Gastrocnemius medialis (tissue), 4 donors: ENCODE measurements at regions not wholly inside any gene's neighbourhood (a gene's known extent, or its start where the extent isn't known, plus 50 kb on each side); places are given as distances from the start of the nearest gene placed in this dataset.

Source experiments
- ATAC-seq, 2 donors: fragments of 150-250 bp; one replicate each; pipeline ENCODE4 v1.9.1; 2016
- DNase-seq, 2 donors: peaks; one replicate each; pipeline ENCODE4 v3.0.0-alpha.2; 2019
- H3K27ac ChIP-seq, 4 donors: fragments of 200-600 bp; sonication (generic); 1 replicate in 1 of 4; 2 replicates in 3 of 4; pipeline ENCODE4 v1.5.1; 2016 to 2018; ENCODE audit warnings: mild to moderate bottlenecking in 2 of 4, moderate library complexity in 1 of 4
- H3K27me3 ChIP-seq, 3 donors: fragments of 200-600 bp; sonication (generic) in 2 of 3; 1 replicate in 1 of 3; 2 replicates in 2 of 3; pipeline versions ENCODE4 v1.5.1 to v1.6.0; 2016 to 2019; ENCODE audit warnings: mild to moderate bottlenecking in 1 of 3, moderate library complexity in 1 of 3
- H3K36me3 ChIP-seq, 2 donors: fragments of 200-600 bp; sonication (generic) in 1 of 2; one replicate each; pipeline ENCODE4 v1.5.1; 2017 to 2018
- H3K4me1 ChIP-seq, 2 donors: fragments of 200-600 bp; sonication (generic) in 1 of 2; one replicate each; pipeline ENCODE4 v1.5.1; 2016 to 2017; ENCODE audit warnings: mild to moderate bottlenecking in 2 of 2
- H3K4me3 ChIP-seq, 4 donors: fragments of 200-600 bp; sonication (generic) in 3 of 4; 1 replicate in 1 of 4; 2 replicates in 3 of 4; pipeline ENCODE4 v1.5.1; 2016 to 2019; ENCODE audit warnings: mild to moderate bottlenecking in 2 of 4
- H3K9me3 ChIP-seq, 3 donors: fragments of 200-600 bp; sonication (generic) in 2 of 3; 1 replicate in 1 of 3; 2 replicates in 2 of 3; pipeline ENCODE4 v1.5.1; 2016 to 2019
- POLR2A ChIP-seq, 2 donors: fragments of 450-650 bp; IDR thresholded peaks; one replicate each; pipeline ENCODE4 v1.6.1; 2017; ENCODE audit warnings: antibody characterized with exemption in 2 of 2, mild to moderate bottlenecking in 2 of 2, moderate library complexity in 2 of 2
- in situ Hi-C, 4 donors: fragments of 200-750 bp; cut with MboI; loops; one replicate each; pipeline versions ENCODE4 v1.15.0 to v1.8.0; 2017; ENCODE audit warnings: low sequenced_read_pairs in 4 of 4
- intact Hi-C: fragments of 100-400 bp; cut with DNase I; formaldehyde crosslinking; loops from one replicate; pipeline ENCODE4 v1.15.1; 2023; ENCODE audit warnings: low total_unique reads
- TF ChIP-seq, protein P1 (sequence below), 5 experiments: fragments of 450-650 bp in 3 of 5; fragments of 200-600 bp in 2 of 5; sonication (generic) in 2 of 5; IDR thresholded peaks in 4 of 5; conservative IDR thresholded peaks in 1 of 5; 1 replicate in 4 of 5; 2 replicates in 1 of 5; pipeline ENCODE4 v1.5.1; 2016 to 2019; ENCODE audit warnings: antibody characterized with exemption in 5 of 5, mild to moderate bottlenecking in 3 of 5, moderate library complexity in 3 of 5

GRCh38 chr9:13444245-13445102 lies 165.0 kb upstream of the MPDZ start:
- H3K4me1 ChIP-seq: peaks cover 39 to 48% of the 10 kb centered on the region in 2 donors
- H3K36me3 ChIP-seq: no peaks in the 10 kb centered on the region
- intact Hi-C loops (loop anchor here (5.0 kb wide), 2 partner anchors 243 to 908 kb away; no protein-coding TSS in a partner anchor), in situ Hi-C loops (loop anchor here in 3 of 4 donors (10.0 to 25.0 kb wide), 3 partner anchors 240 to 643 kb away; no protein-coding TSS in a partner anchor)
- no peak for TF ChIP-seq POLR2A (IDR thresholded peaks at IDR 0.05)
- TF ChIP-seq, protein P1, sequence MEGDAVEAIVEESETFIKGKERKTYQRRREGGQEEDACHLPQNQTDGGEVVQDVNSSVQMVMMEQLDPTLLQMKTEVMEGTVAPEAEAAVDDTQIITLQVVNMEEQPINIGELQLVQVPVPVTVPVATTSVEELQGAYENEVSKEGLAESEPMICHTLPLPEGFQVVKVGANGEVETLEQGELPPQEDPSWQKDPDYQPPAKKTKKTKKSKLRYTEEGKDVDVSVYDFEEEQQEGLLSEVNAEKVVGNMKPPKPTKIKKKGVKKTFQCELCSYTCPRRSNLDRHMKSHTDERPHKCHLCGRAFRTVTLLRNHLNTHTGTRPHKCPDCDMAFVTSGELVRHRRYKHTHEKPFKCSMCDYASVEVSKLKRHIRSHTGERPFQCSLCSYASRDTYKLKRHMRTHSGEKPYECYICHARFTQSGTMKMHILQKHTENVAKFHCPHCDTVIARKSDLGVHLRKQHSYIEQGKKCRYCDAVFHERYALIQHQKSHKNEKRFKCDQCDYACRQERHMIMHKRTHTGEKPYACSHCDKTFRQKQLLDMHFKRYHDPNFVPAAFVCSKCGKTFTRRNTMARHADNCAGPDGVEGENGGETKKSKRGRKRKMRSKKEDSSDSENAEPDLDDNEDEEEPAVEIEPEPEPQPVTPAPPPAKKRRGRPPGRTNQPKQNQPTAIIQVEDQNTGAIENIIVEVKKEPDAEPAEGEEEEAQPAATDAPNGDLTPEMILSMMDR (IDR thresholded peaks at IDR 0.05 in 4 of 5, conservative IDR thresholded peaks at IDR 0.05 in 1 of 5): no peak
- H3K4me3 ChIP-seq: peak overlapping the region; percentile 47 to 54 (median 48)
- H3K27me3 ChIP-seq: no peaks in the 10 kb centered on the region
- H3K27ac ChIP-seq: peak overlapping the region; percentile 50 to 67 (median 62)
- DNase-seq: no peak
- ATAC-seq: peak in 1 of 2 donors; percentile 37
- no peaks in the 10 kb centered on the region for H3K9me3 ChIP-seq

DNA sequence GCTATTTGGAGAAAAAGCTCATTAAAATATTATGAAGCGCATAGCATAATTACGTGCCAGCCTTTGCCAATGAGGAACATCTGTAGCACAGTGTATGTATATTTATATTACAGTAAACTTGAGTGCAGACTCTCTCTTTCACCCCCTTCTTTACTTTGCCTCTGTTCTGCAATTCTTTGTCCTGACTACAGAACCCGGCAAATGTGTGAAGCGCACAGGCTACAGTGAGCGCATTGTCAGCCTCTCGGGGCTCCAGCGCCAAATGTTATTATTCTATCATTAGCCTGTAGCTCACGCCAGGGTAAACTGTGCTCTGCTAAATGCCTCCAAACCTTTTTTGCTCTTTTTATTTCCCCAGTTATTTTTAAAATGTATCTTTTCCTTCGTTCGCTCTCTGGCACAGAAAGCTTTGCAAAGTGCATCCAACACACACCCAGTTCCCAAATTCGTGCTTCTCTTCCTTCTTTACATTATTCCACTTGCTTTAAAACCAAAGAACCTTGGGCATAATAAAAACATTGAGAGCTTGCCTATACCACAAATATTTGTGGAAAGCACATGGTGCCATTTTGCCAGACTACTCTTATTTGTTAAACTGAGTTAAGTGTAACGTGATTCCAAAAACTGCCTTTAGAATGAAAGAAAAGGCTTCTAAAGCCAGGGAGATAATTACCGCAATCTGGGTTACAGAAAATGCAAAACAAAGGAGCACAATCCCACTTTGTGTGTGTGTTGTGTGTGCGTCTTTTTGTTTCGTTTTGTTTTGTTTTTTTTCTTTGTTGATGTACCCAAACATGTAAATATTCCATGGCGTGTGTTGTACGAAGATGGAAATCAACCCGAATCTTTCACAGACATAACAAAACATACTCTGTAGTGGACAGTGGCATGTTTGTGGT lies 164.1 kb upstream of the MPDZ start:
- in situ Hi-C loops: loop anchor here in 3 of 4 donors (10.0 to 25.0 kb wide), 3 partner anchors 241 to 644 kb away; no protein-coding TSS in a partner anchor
- Histone ChIP-seq H3K36me3 (no peaks in the 10 kb centered on the region), H3K4me1 (peaks cover 39 to 48% of the 10 kb centered on the region in 2 donors), H3K27ac (peak overlapping the region; percentile 50 to 67 (median 62)), H3K9me3 (no peaks in the 10 kb centered on the region), H3K27me3 (no peaks in the 10 kb centered on the region), H3K4me3 (peak overlapping the region; percentile 47 to 54 (median 48))
- intact Hi-C loops: no loop called here
- ATAC-seq (peak; percentile 47 to 57), DNase-seq (no peak)
- TF ChIP-seq POLR2A (IDR thresholded peaks at IDR 0.05): no peak
- TF ChIP-seq, protein P1 (IDR thresholded peaks at IDR 0.05 in 4 of 5, conservative IDR thresholded peaks at IDR 0.05 in 1 of 5): no peak

GRCh38 chr9:13439685-13440476 lies 160.4 kb upstream of the MPDZ start:
- no peak overlapping the region for H3K27ac ChIP-seq
- no peak for DNase-seq
- in situ Hi-C loops: loop anchor here in 3 of 4 donors (10.0 to 25.0 kb wide), 3 partner anchors 245 to 647 kb away; no protein-coding TSS in a partner anchor
- no peaks in the 10 kb centered on the region for H3K9me3 ChIP-seq
- no peaks in the 10 kb centered on the region for H3K36me3 ChIP-seq
- H3K4me3 ChIP-seq: no peak overlapping the region
- intact Hi-C loops: no loop called here
- ATAC-seq: no peak
- peaks cover 13 to 18% of the 10 kb centered on the region in 2 donors for H3K4me1 ChIP-seq
- H3K27me3 ChIP-seq: no peaks in the 10 kb centered on the region
- TF ChIP-seq, protein P1 (IDR thresholded peaks at IDR 0.05 in 4 of 5, conservative IDR thresholded peaks at IDR 0.05 in 1 of 5): no peak
- no peak for TF ChIP-seq POLR2A (IDR thresholded peaks at IDR 0.05)

- ATAC-seq: no peak
- intact Hi-C loops: no loop called here
- no peak overlapping the region for H3K4me3 ChIP-seq
Measured at GRCh38 chr9:13437866-13438265, 158.4 kb upstream of the MPDZ start.

More at GRCh38 chr9:13437866-13438265, 158.4 kb upstream of the MPDZ start:
- TF ChIP-seq POLR2A (IDR thresholded peaks at IDR 0.05): no peak
- TF ChIP-seq, protein P1 (IDR thresholded peaks at IDR 0.05 in 4 of 5, conservative IDR thresholded peaks at IDR 0.05 in 1 of 5): no peak
- in situ Hi-C loops: loop anchor here in 1 of 4 donors (25.0 kb wide), 1 partner anchor 649 kb away; no protein-coding TSS in a partner anchor
- H3K9me3 ChIP-seq: no peaks in the 10 kb centered on the region
- no peak overlapping the region for H3K27ac ChIP-seq
- DNase-seq: no peak
- H3K36me3 ChIP-seq: no peaks in the 10 kb centered on the region
- no peaks in the 10 kb centered on the region for H3K27me3 ChIP-seq
- H3K4me1 ChIP-seq: peaks cover 0 to 10% of the 10 kb centered on the region in 2 donors
